ENCODE measurements at regions not wholly inside any gene's neighbourhood (a gene's known extent, or its start where the extent isn't known, plus 50 kb on each side); places are given as distances from the start of the nearest gene placed in this dataset.

- no peak for TF ChIP-seq CTCF (IDR thresholded peaks at IDR 0.05; ENCODE audit: insufficient read depth, low read depth, low read length)
- no peak overlapping the region for H3K4me3 ChIP-seq (ENCODE audit: low read depth, low read length)
- no peak for DNase-seq (ENCODE audit: low read depth)
Measured at GRCh38 chr10:53006663-53007526, 234.3 kb upstream of the MBL2 start.

- no peak for DNase-seq (ENCODE audit: low read depth)
- no peak overlapping the region for H3K4me3 ChIP-seq (ENCODE audit: low read depth, low read length)
- no peak for TF ChIP-seq CTCF (IDR thresholded peaks at IDR 0.05; ENCODE audit: insufficient read depth, low read depth, low read length)
Measured at GRCh38 chr10:53005612-53006345, 233.2 kb upstream of the MBL2 start.

GRCh38 chr10:53003094-53003493, 230.5 kb upstream of the MBL2 start:
- DNase-seq (ENCODE audit: low read depth), result no peak
- no peak for TF ChIP-seq CTCF (IDR thresholded peaks at IDR 0.05; ENCODE audit: insufficient read depth, low read depth, low read length)

GRCh38 chr10:52999681-53000080, 227.1 kb upstream of the MBL2 start:
- TF ChIP-seq CTCF (IDR thresholded peaks at IDR 0.05; ENCODE audit: insufficient read depth, low read depth, low read length), result no peak
- no peak for DNase-seq (ENCODE audit: low read depth)

More at GRCh38 chr10:53003094-53003493, 230.5 kb upstream of the MBL2 start:
- no peak overlapping the region for H3K4me3 ChIP-seq (ENCODE audit: low read depth, low read length)

GRCh38 chr10:52999258-52999657, 226.7 kb upstream of the MBL2 start:
- TF ChIP-seq CTCF (IDR thresholded peaks at IDR 0.05; ENCODE audit: insufficient read depth, low read depth, low read length), result no peak
- H3K4me3 ChIP-seq (ENCODE audit: low read depth, low read length), result no peak overlapping the region
- DNase-seq (ENCODE audit: low read depth), result no peak

More at GRCh38 chr10:52999681-53000080, 227.1 kb upstream of the MBL2 start:
- H3K4me3 ChIP-seq (ENCODE audit: low read depth, low read length), result no peak overlapping the region

- DNase-seq (ENCODE audit: low read depth), result no peak
- no peak for TF ChIP-seq CTCF (IDR thresholded peaks at IDR 0.05; ENCODE audit: insufficient read depth, low read depth, low read length)
- H3K4me3 ChIP-seq (ENCODE audit: low read depth, low read length), result no peak overlapping the region
Measured at GRCh38 chr10:52997007-52997406, 224.4 kb upstream of the MBL2 start.
